SK-N-SH (cell line): ENCODE measurements at regions not wholly inside any gene's neighbourhood (a gene's known extent, or its start where the extent isn't known, plus 50 kb on each side); places are given as distances from the start of the nearest gene placed in this dataset.

Experiments
- TF ChIP-seq, protein P1 (sequence below): fragments of 200-600 bp; sonication (generic); IDR thresholded peaks from 2 replicates; pipeline ENCODE4 v1.6.1; 2017; ENCODE audit warnings: antibody characterized with exemption, mild to moderate bottlenecking, moderate library complexity
- TF ChIP-seq, protein P2 (sequence below): IDR thresholded peaks from 2 replicates; pipeline ENCODE4 v1.6.1; 2012; ENCODE audit warnings: mild to moderate bottlenecking, low read depth, low read length, moderate library complexity

- TF ChIP-seq, protein P1, sequence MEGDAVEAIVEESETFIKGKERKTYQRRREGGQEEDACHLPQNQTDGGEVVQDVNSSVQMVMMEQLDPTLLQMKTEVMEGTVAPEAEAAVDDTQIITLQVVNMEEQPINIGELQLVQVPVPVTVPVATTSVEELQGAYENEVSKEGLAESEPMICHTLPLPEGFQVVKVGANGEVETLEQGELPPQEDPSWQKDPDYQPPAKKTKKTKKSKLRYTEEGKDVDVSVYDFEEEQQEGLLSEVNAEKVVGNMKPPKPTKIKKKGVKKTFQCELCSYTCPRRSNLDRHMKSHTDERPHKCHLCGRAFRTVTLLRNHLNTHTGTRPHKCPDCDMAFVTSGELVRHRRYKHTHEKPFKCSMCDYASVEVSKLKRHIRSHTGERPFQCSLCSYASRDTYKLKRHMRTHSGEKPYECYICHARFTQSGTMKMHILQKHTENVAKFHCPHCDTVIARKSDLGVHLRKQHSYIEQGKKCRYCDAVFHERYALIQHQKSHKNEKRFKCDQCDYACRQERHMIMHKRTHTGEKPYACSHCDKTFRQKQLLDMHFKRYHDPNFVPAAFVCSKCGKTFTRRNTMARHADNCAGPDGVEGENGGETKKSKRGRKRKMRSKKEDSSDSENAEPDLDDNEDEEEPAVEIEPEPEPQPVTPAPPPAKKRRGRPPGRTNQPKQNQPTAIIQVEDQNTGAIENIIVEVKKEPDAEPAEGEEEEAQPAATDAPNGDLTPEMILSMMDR = no peak
- TF ChIP-seq, protein P2, sequence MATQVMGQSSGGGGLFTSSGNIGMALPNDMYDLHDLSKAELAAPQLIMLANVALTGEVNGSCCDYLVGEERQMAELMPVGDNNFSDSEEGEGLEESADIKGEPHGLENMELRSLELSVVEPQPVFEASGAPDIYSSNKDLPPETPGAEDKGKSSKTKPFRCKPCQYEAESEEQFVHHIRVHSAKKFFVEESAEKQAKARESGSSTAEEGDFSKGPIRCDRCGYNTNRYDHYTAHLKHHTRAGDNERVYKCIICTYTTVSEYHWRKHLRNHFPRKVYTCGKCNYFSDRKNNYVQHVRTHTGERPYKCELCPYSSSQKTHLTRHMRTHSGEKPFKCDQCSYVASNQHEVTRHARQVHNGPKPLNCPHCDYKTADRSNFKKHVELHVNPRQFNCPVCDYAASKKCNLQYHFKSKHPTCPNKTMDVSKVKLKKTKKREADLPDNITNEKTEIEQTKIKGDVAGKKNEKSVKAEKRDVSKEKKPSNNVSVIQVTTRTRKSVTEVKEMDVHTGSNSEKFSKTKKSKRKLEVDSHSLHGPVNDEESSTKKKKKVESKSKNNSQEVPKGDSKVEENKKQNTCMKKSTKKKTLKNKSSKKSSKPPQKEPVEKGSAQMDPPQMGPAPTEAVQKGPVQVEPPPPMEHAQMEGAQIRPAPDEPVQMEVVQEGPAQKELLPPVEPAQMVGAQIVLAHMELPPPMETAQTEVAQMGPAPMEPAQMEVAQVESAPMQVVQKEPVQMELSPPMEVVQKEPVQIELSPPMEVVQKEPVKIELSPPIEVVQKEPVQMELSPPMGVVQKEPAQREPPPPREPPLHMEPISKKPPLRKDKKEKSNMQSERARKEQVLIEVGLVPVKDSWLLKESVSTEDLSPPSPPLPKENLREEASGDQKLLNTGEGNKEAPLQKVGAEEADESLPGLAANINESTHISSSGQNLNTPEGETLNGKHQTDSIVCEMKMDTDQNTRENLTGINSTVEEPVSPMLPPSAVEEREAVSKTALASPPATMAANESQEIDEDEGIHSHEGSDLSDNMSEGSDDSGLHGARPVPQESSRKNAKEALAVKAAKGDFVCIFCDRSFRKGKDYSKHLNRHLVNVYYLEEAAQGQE = no peak
These were observed 63.5 kb downstream of the FOXG1 start for GRCh38 chr14:28830115-28830534.
